ENCODE measurements at regions not wholly inside any gene's neighbourhood (a gene's known extent, or its start where the extent isn't known, plus 50 kb on each side); places are given as distances from the start of the nearest gene placed in this dataset.

- Histone ChIP-seq H3K9me3 (ENCODE audit: insufficient read depth in 2 of 2, low read depth in 1 of 2, low read length in 1 of 2) (no peaks in the 10 kb centered on the region), H3K4ac (replicated peaks; ENCODE audit: insufficient read length, low read depth, low read length) (no peak overlapping the region), H2AFZ (ENCODE audit: low read length) (no peak overlapping the region), H3K27ac (ENCODE audit: low read depth, low read length) (no peak overlapping the region), H3K36me3 (ENCODE audit: control insufficient read depth in 2 of 4, insufficient read depth in 4 of 4, low read length in 3 of 4) (no peaks in the 10 kb centered on the region), H3K9ac (replicated peaks in 1 of 4; ENCODE audit: extremely low read depth in 1 of 4, low read depth in 3 of 4, low read length in 3 of 4) (no peak overlapping the region), H2BK120ac (replicated peaks; ENCODE audit: low read depth, low read length) (no peak overlapping the region), H3K14ac (ENCODE audit: insufficient read length) (no peak overlapping the region), H2AK5ac (ENCODE audit: low read depth, low read length) (no peak overlapping the region), H4K20me1 (replicated peaks in 1 of 2; ENCODE audit: control insufficient read depth in 1 of 2, insufficient read depth in 2 of 2, low read length in 2 of 2) (no peaks in the 10 kb centered on the region), H2BK15ac (ENCODE audit: low read length) (no peak overlapping the region), H3K23me2 (ENCODE audit: low read depth, low read length) (no peaks in the 10 kb centered on the region), H4K8ac (ENCODE audit: extremely low read depth, insufficient read depth, low read length) (no peak overlapping the region), H4K5ac (ENCODE audit: insufficient read length, low read depth, low read length) (no peak overlapping the region), H3K4me1 (replicated peaks in 1 of 4; ENCODE audit: control insufficient read depth in 3 of 4, insufficient read depth in 4 of 4, low read length in 3 of 4) (no peaks in the 10 kb centered on the region), H3K79me2 (ENCODE audit: control insufficient read depth in 1 of 2, insufficient read depth in 2 of 2, low read length in 2 of 2) (no peaks in the 10 kb centered on the region), H3K23ac (ENCODE audit: insufficient read length) (no peak overlapping the region), H4K91ac (replicated peaks; ENCODE audit: insufficient read length, low read length) (no peak overlapping the region), H3K18ac (ENCODE audit: extremely low read depth, low read length) (no peak overlapping the region), H3K4me2 (ENCODE audit: insufficient read depth in 1 of 2, low read depth in 2 of 2, low read length in 2 of 2) (no peak overlapping the region), H3K27me3 (replicated peaks in 1 of 4; ENCODE audit: control insufficient read depth in 3 of 4, extremely low read depth in 1 of 4, insufficient read depth in 3 of 4, low read length in 3 of 4) (no peaks in the 10 kb centered on the region), H2BK5ac (ENCODE audit: low read depth, low read length) (no peak overlapping the region), H3K79me1 (ENCODE audit: low read depth, low read length) (no peaks in the 10 kb centered on the region), H3K4me3 (ENCODE audit: extremely low read depth in 1 of 4, insufficient read depth in 2 of 4, low read depth in 3 of 4, low read length in 4 of 4) (no peak overlapping the region), H2BK20ac (ENCODE audit: low read length) (no peak overlapping the region), H2BK12ac (ENCODE audit: low read depth, low read length) (no peak overlapping the region), H3K56ac (replicated peaks; ENCODE audit: insufficient read length, low read depth, low read length) (no peak overlapping the region)
- CTCF ChIA-PET (ENCODE audit: partially characterized antibody): no interaction called here
- DNase-seq (ENCODE audit: low read depth in 1 of 2, low spot score in 2 of 2) (no peak), FAIRE-seq (no peak)
- POLR2A ChIA-PET (ENCODE audit: partially characterized antibody): no interaction called here
- WGBS, 2 experiments (ENCODE audit: extremely low coverage in 1 of 2, insufficient coverage in 1 of 2, insufficient read length in 1 of 2, insufficient replicate concordance in 2 of 2, low coverage in 1 of 2, low lambda C conversion rate in 2 of 2, missing lambda C conversion rate in 1 of 2): 92% methylated on average over 3 of the region's 3 CpGs; no CpG with 5 or more reads in 1 of the 2 experiments
- TF ChIP-seq NANOG (IDR thresholded peaks at IDR 0.05; ENCODE audit: insufficient read depth, low read depth, low read length, poor library complexity, severe bottlenecking) (no peak), POU5F1 (IDR thresholded peaks at IDR 0.05; ENCODE audit: low read depth, low read length) (no peak), CBX8 (IDR thresholded peaks at IDR 0.05; ENCODE audit: borderline replicate concordance, low read depth, low read length) (no peak), FOSL1 (IDR thresholded peaks at IDR 0.05; ENCODE audit: insufficient read depth, low read depth, low read length) (no peak), BRCA1 (IDR thresholded peaks at IDR 0.05; ENCODE audit: low read depth, low read length) (no peak), EZH2 (IDR thresholded peaks at IDR 0.05; ENCODE audit: low read depth, low read length, severe bottlenecking) (no peak), ZNF274 (IDR thresholded peaks at IDR 0.05; ENCODE audit: borderline replicate concordance, extremely low read depth, low read length) (no peak), ASH2L (IDR thresholded peaks at IDR 0.05; ENCODE audit: low read length) (no peak), CBX5 (IDR thresholded peaks at IDR 0.05; ENCODE audit: low read depth, low read length) (no peak), MAFK (IDR thresholded peaks at IDR 0.05; ENCODE audit: low read depth, low read length) (no peak), POLR2AphosphoS5 (IDR thresholded peaks at IDR 0.05; ENCODE audit: low read depth, low read length) (no peak), JUND (IDR thresholded peaks at IDR 0.05; ENCODE audit: low read length) (no peak), YY1 (IDR thresholded peaks at IDR 0.05; ENCODE audit: low read depth, low read length) (no peak), TAF7 (optimal IDR thresholded peaks at IDR 0.05; ENCODE audit: borderline replicate concordance, low read depth, low read length) (no peak), SP4 (IDR thresholded peaks at IDR 0.05; ENCODE audit: low read length) (no peak), HDAC2 (IDR thresholded peaks at IDR 0.05; ENCODE audit: borderline replicate concordance in 1 of 2, low read depth in 2 of 2, low read length in 2 of 2) (no peak)
Observed at GRCh38 chr4:170729897-170730296, 640.1 kb upstream of the AADAT start.
